Trophoblast cell (in vitro differentiated cells and primary cell): ENCODE measurements at regions not wholly inside any gene's neighbourhood (a gene's known extent, or its start where the extent isn't known, plus 50 kb on each side); places are given as distances from the start of the nearest gene placed in this dataset.

Experiments used
- DNase-seq, 2 donors: peaks; one replicate each; pipeline ENCODE4 v3.0.0-alpha.2; 2016
- H2AFZ ChIP-seq: 2 replicates; pipeline ENCODE4 v1.6.1; 2013; ENCODE audit warnings: low read length, moderate library complexity, mild to moderate bottlenecking; ENCODE audit not compliant: insufficient read depth, poor library complexity
- H2AK5ac ChIP-seq: 2 replicates; pipeline ENCODE4 v1.6.1; 2013; ENCODE audit warnings: mild to moderate bottlenecking, low read length
- H2BK120ac ChIP-seq: 2 replicates; pipeline ENCODE4 v1.6.1; 2013; ENCODE audit warnings: low read length, mild to moderate bottlenecking, moderate library complexity; ENCODE audit not compliant: insufficient read depth, poor library complexity
- H2BK12ac ChIP-seq: 2 replicates; pipeline ENCODE4 v1.6.1; 2013; ENCODE audit warnings: mild to moderate bottlenecking, low read length, moderate library complexity
- H2BK5ac ChIP-seq: 2 replicates; pipeline ENCODE4 v1.6.1; 2013; ENCODE audit warnings: low read length, low read depth, moderate library complexity, mild to moderate bottlenecking; ENCODE audit not compliant: poor library complexity
- H3K14ac ChIP-seq: 2 replicates; pipeline ENCODE4 v1.6.1; 2013; ENCODE audit warnings: mild to moderate bottlenecking, low read length
- H3K18ac ChIP-seq: 2 replicates; pipeline ENCODE4 v1.6.1; 2013; ENCODE audit warnings: mild to moderate bottlenecking, low read length
- H3K23ac ChIP-seq: 2 replicates; pipeline ENCODE4 v1.6.1; 2013; ENCODE audit warnings: low read length
- H3K27ac ChIP-seq: 2 replicates; pipeline ENCODE4 v1.5.1; 2013; ENCODE audit warnings: low read depth, mild to moderate bottlenecking, inconsistent platforms, low read length, moderate library complexity
- H3K27me3 ChIP-seq: 2 replicates; pipeline ENCODE4 v1.6.1; 2013; ENCODE audit warnings: inconsistent platforms, mild to moderate bottlenecking, low read length, moderate library complexity; ENCODE audit not compliant: insufficient read depth
- H3K36me3 ChIP-seq, 2 experiments: 1 replicate in 1 of 2; 2 replicates in 1 of 2; pipeline ENCODE4 v1.6.1; 2013; ENCODE audit warnings: low read length in 2 of 2, mild to moderate bottlenecking in 2 of 2, moderate library complexity in 1 of 2; ENCODE audit not compliant: insufficient read depth in 2 of 2, control insufficient read depth in 1 of 2
- H3K4ac ChIP-seq: 2 replicates; pipeline ENCODE4 v1.6.1; 2013; ENCODE audit warnings: low read depth, mild to moderate bottlenecking, low read length, moderate library complexity
- H3K4me1 ChIP-seq, 2 experiments: 1 replicate in 1 of 2; 2 replicates in 1 of 2; pipeline ENCODE4 v1.6.1; 2013; ENCODE audit warnings: low read length in 2 of 2, mild to moderate bottlenecking in 2 of 2, moderate library complexity in 1 of 2; ENCODE audit not compliant: insufficient read depth in 2 of 2, control insufficient read depth in 1 of 2
- H3K4me2 ChIP-seq: 2 replicates; pipeline ENCODE4 v1.6.1; 2013; ENCODE audit warnings: inconsistent platforms, mild to moderate bottlenecking, low read length, moderate library complexity
- H3K4me3 ChIP-seq: 2 replicates; pipeline ENCODE4 v1.5.1; 2013; ENCODE audit warnings: mild to moderate bottlenecking, low read depth, low read length, inconsistent platforms
- H3K79me1 ChIP-seq: one replicate; pipeline ENCODE4 v1.6.1; 2013; ENCODE audit warnings: low read length
- H3K79me2 ChIP-seq: 2 replicates; pipeline ENCODE4 v1.6.1; 2013; ENCODE audit warnings: low read length, mild to moderate bottlenecking; ENCODE audit not compliant: control insufficient read depth, insufficient read depth, poor library complexity
- H3K9ac ChIP-seq: 2 replicates; pipeline ENCODE4 v1.6.1; 2013; ENCODE audit warnings: mild to moderate bottlenecking, low read length
- H3K9me3 ChIP-seq: 2 replicates; pipeline ENCODE4 v1.6.1; 2013; ENCODE audit warnings: low read depth, mild to moderate bottlenecking, control low read depth, inconsistent platforms, low read length; ENCODE audit not compliant: insufficient read depth
- H4K12ac ChIP-seq: 2 replicates; pipeline ENCODE4 v1.6.1; 2013; ENCODE audit warnings: low read depth, mild to moderate bottlenecking, low read length, moderate library complexity
- H4K8ac ChIP-seq: 2 replicates; pipeline ENCODE4 v1.6.1; 2013; ENCODE audit warnings: low read depth, mild to moderate bottlenecking, low read length, moderate library complexity
- H4K91ac ChIP-seq: one replicate; pipeline ENCODE4 v1.6.1; 2013; ENCODE audit warnings: low read depth, mild to moderate bottlenecking, low read length, moderate library complexity
- WGBS: extraction: QIAGEN DNeasy Blood & Tissue Kit; methylation state at CpG from one replicate; pipeline ENCODE4 v1.1.7; 2013; ENCODE audit warnings: missing lambda C conversion rate; ENCODE audit not compliant: insufficient read length, insufficient coverage; ENCODE audit errors: extremely low coverage; 5-methylcytosine and 5-hydroxymethylcytosine counted together

DNA sequence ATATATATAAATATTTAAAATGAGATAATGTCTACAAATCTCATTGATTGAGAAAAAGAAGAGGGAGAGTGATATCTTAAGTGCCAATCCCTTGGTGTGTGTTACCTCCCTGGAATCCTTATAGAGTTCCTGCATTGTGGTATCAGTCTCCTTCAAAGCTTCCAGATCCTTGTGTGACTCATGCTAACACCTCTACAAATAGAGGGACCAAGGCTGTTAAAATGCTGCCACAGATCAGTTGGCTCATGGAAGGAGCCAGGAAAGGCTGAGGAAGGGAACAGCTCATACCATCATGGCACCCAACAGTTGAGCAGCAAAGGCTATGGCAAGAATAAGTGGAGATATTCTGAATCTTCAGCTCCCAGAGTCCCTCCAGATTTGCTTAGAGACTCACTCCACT is 163.6 kb upstream of the ISX start:
- H2BK12ac ChIP-seq, result no peak overlapping the region

DNA sequence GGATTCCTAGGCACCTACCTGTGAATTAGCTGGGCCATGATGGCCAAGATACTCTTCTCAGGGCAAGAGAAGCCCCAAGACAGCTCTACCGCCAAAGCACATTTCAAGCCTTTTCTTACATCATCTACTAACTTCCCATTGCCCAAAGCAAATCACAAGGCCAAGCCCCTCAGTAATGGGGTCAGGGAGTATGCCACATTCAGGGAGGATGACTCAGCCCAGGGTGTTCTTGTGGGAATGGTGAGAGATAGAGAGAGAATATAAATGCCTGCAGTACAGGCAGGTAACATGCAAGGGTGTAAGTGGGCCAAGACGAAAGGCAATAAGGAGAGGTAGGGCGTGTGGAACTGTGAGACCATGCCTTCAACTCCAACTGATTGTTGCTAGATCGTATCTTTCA is 162.5 kb upstream of the ISX start:
- Histone ChIP-seq H4K12ac (no peak overlapping the region), H3K14ac (no peak overlapping the region), H3K23ac (no peak overlapping the region), H3K18ac (no peak overlapping the region), H2BK12ac (no peak overlapping the region), H4K91ac (no peak overlapping the region), H3K4me3 (no peak overlapping the region), H2BK5ac (no peak overlapping the region), H3K9me3 (no peaks in the 10 kb centered on the region), H3K36me3 (no peaks in the 10 kb centered on the region), H3K27ac (no peak overlapping the region), H2AFZ (no peak overlapping the region), H3K4ac (no peak overlapping the region), H4K8ac (no peak overlapping the region), H3K9ac (no peak overlapping the region), H2AK5ac (no peak overlapping the region), H3K79me2 (no peaks in the 10 kb centered on the region), H3K79me1 (peaks cover 2% of the 10 kb centered on the region), H2BK120ac (no peak overlapping the region), H3K4me1 (peaks cover 0 to 3% of the 10 kb centered on the region in 2 experiments), H3K27me3 (no peaks in the 10 kb centered on the region), H3K4me2 (no peak overlapping the region)
- DNase-seq, result no peak
- no CpG with 5 or more reads among the region's 4 CpGs for WGBS

More for the DNA sequence above, 163.6 kb upstream of the ISX start:
- H4K91ac ChIP-seq, result no peak overlapping the region
- H3K9me3 ChIP-seq, result no peaks in the 10 kb centered on the region
- no peak for DNase-seq
- H2AFZ ChIP-seq, result no peak overlapping the region
- no peaks in the 10 kb centered on the region for H3K27me3 ChIP-seq
- no peak overlapping the region for H4K8ac ChIP-seq
- H3K23ac ChIP-seq, result no peak overlapping the region
- H2AK5ac ChIP-seq, result no peak overlapping the region
- H2BK120ac ChIP-seq, result no peak overlapping the region
- H3K4me3 ChIP-seq, result no peak overlapping the region
- H3K14ac ChIP-seq, result no peak overlapping the region
- no peak overlapping the region for H3K27ac ChIP-seq
- H3K9ac ChIP-seq, result no peak overlapping the region
- H3K4me1 ChIP-seq, result peaks cover 0 to 3% of the 10 kb centered on the region in 2 experiments
- H2BK5ac ChIP-seq, result no peak overlapping the region
- H3K18ac ChIP-seq, result no peak overlapping the region
- no peak overlapping the region for H4K12ac ChIP-seq
- no peak overlapping the region for H3K4ac ChIP-seq
- peaks cover 2% of the 10 kb centered on the region for H3K79me1 ChIP-seq
- H3K4me2 ChIP-seq, result no peak overlapping the region
- no peaks in the 10 kb centered on the region for H3K36me3 ChIP-seq
- H3K79me2 ChIP-seq, result no peaks in the 10 kb centered on the region

DNA sequence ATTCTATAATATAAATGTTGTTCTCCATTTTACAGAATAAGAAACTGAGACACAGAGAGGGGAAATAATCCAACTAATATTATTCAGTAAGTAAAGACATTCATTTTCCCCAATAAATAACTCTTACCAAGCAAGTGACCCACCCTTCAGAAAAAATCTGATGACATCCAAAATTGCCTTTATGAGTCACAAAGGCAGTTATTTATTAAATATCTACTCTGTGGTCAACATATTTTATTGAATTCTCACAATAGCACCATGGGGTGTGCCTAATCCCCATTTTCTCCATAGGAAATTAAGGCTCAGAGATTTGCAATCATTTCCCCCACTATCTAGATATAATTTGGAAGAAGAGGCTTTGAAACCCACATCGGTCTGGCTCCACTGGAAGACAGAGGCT is 161.5 kb upstream of the ISX start:
- no CpG with 5 or more reads among the region's 1 CpG for WGBS
- Histone ChIP-seq H3K79me1 (peaks cover 2% of the 10 kb centered on the region), H3K27me3 (no peaks in the 10 kb centered on the region), H2BK5ac (no peak overlapping the region), H3K4me1 (peaks cover 0 to 3% of the 10 kb centered on the region in 2 experiments), H3K4ac (no peak overlapping the region), H3K36me3 (no peaks in the 10 kb centered on the region), H3K14ac (no peak overlapping the region), H4K91ac (no peak overlapping the region), H3K18ac (no peak overlapping the region), H3K9me3 (no peaks in the 10 kb centered on the region), H2BK12ac (no peak overlapping the region), H3K23ac (no peak overlapping the region), H3K4me3 (no peak overlapping the region), H2AK5ac (no peak overlapping the region), H3K4me2 (no peak overlapping the region), H4K12ac (no peak overlapping the region), H3K27ac (no peak overlapping the region), H2BK120ac (no peak overlapping the region), H2AFZ (no peak overlapping the region), H4K8ac (no peak overlapping the region), H3K79me2 (no peaks in the 10 kb centered on the region), H3K9ac (no peak overlapping the region)
- DNase-seq, result no peak

DNA sequence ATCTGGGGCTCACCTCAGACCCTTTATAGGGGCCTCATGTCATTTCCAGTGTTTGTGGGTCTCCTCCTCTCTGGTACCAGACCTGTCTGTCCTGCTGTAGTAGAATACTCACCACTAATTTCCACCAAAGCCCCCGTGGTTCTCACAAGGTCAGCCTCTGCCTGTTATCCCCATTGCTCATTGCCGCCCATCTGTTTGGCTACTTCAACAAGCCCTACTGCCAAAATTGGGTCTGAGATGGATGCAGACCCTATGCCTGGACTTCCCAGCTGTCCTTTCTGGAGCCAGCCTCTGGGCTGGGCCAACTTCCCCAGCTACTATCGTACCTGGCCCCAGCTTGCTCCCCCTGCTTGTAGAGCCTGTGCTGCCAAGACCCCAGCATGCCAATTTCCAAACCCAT is 152.1 kb upstream of the ISX start:
- Histone ChIP-seq H3K18ac (no peak overlapping the region), H3K27ac (no peak overlapping the region), H3K4me1 (peaks cover 3 to 7% of the 10 kb centered on the region in 2 experiments)

More for the DNA sequence above, 152.1 kb upstream of the ISX start:
- H3K9ac ChIP-seq, result peak overlapping the region; percentile 24
- H3K79me2 ChIP-seq, result no peaks in the 10 kb centered on the region
- H2BK12ac ChIP-seq, result peak overlapping the region; percentile 79
- no peak overlapping the region for H2BK5ac ChIP-seq
- DNase-seq, result no peak
- H3K23ac ChIP-seq, result no peak overlapping the region
- no peak overlapping the region for H3K4me2 ChIP-seq
- H4K12ac ChIP-seq, result no peak overlapping the region
- H3K36me3 ChIP-seq, result no peaks in the 10 kb centered on the region
- peak overlapping the region; percentile 55 for H4K91ac ChIP-seq
- H2AK5ac ChIP-seq, result peak overlapping the region; percentile 35
- H2AFZ ChIP-seq, result no peak overlapping the region
- peak overlapping the region; percentile 54 for H2BK120ac ChIP-seq
- no peak overlapping the region for H3K14ac ChIP-seq
- H3K79me1 ChIP-seq, result no peaks in the 10 kb centered on the region
- peaks cover 1% of the 10 kb centered on the region for H3K9me3 ChIP-seq
- H4K8ac ChIP-seq, result no peak overlapping the region
- no peak overlapping the region for H3K4ac ChIP-seq
- H3K4me3 ChIP-seq, result no peak overlapping the region
- WGBS, result no CpG with 5 or more reads among the region's 3 CpGs
- H3K27me3 ChIP-seq, result no peaks in the 10 kb centered on the region
